Body of pancreas (tissue), 4 donors: ENCODE measurements at regions not wholly inside any gene's neighbourhood (a gene's known extent, or its start where the extent isn't known, plus 50 kb on each side); places are given as distances from the start of the nearest gene placed in this dataset.

Source experiments
- ATAC-seq: fragments of 150-250 bp; one replicate; pipeline ENCODE4 v1.9.1; 2016
- DNase-seq, 4 donors: peaks; one replicate each; pipeline ENCODE4 v3.0.0-alpha.2; 2019
- H3K27ac ChIP-seq, 4 donors: fragments of 200-600 bp; sonication (generic); 1 replicate in 3 of 4; 2 replicates in 1 of 4; pipeline versions ENCODE4 v1.5.1 to v1.6.1; 2016 to 2019; ENCODE audit warnings: mild to moderate bottlenecking in 1 of 4, mixed read lengths in 1 of 4, moderate library complexity in 1 of 4
- H3K27me3 ChIP-seq, 2 donors: fragments of 200-600 bp; sonication (generic); one replicate each; pipeline ENCODE4 v1.6.0; 2016; ENCODE audit warnings: mild to moderate bottlenecking in 1 of 2
- H3K36me3 ChIP-seq, 2 donors: fragments of 200-600 bp; sonication (generic); replicated peaks in 1 of 2; 2 replicates each; pipeline ENCODE4 v1.5.1; 2016; ENCODE audit warnings: low read depth in 2 of 2; ENCODE audit not compliant: insufficient read depth in 1 of 2
- H3K4me1 ChIP-seq: fragments of 200-600 bp; sonication (generic); one replicate; pipeline ENCODE4 v1.6.0; 2016
- H3K4me3 ChIP-seq, 2 donors: fragments of 200-600 bp; sonication (generic); 1 replicate in 1 of 2; 2 replicates in 1 of 2; pipeline ENCODE4 v1.5.1; 2016 to 2019
- H3K9me3 ChIP-seq, 3 donors: fragments of 200-600 bp; sonication (generic); 1 replicate in 2 of 3; 2 replicates in 1 of 3; pipeline ENCODE4 v1.5.1; 2016
- POLR2A ChIP-seq, 3 donors: fragments of 450-650 bp; IDR thresholded peaks; one replicate each; pipeline ENCODE4 v1.6.1; 2016; ENCODE audit warnings: antibody characterized with exemption in 3 of 3, mild to moderate bottlenecking in 2 of 3
- WGBS, 2 donors: methylation state at CpG; one replicate each; pipeline ENCODE4 v1.1.5; 2017; 5-methylcytosine and 5-hydroxymethylcytosine counted together
- intact Hi-C: fragments of 100-400 bp; cut with DNase I; formaldehyde crosslinking; loops from one replicate; pipeline ENCODE4 v1.15.1; 2023
- TF ChIP-seq, protein P1 (sequence below), 7 experiments: fragments of 450-650 bp in 4 of 7; fragments of 200-600 bp in 3 of 7; sonication (generic) in 3 of 7; IDR thresholded peaks; one replicate each; pipeline ENCODE4 v1.5.1; 2016 to 2019; ENCODE audit warnings: antibody characterized with exemption in 7 of 7

DNA sequence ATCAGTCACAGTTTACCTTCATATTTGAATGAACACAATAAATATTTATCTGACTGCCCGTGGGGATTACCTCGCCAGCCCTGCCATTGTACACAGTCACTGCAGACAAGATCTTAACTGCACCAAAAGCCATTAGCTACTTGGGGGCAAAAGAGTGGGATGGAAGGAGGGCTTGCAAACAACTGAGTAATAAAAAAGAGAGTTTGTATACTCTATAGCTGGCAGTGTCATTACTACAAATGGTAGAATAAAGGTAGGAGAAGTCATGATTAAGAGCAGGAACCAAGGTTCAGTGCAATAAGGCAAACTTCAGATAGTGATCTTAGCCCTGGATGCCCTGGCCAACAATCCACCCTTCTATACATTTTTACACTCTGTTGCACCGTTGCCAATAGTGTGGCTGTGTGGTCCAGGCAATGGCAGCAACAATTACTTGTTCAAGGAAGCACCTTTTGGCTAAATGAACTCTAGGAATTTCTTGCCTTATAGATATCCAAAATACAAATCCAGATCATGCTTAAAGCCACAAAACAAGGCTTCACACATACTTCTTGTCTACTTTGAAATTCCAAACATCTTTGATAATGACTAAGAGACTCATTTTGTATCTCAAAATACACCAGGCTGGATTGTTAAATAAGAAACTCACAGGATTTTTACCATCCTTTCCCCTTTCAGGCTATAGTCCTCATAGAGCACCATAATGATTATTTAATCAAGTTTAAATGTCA, 955.4 kb upstream of the ADGRB3 start:
- no peak overlapping the region for H3K4me3 ChIP-seq
- no peak overlapping the region for H3K27ac ChIP-seq
- H3K4me1 ChIP-seq, result no peaks in the 10 kb centered on the region
- no peak for TF ChIP-seq POLR2A (IDR thresholded peaks at IDR 0.05)
- TF ChIP-seq, protein P1, sequence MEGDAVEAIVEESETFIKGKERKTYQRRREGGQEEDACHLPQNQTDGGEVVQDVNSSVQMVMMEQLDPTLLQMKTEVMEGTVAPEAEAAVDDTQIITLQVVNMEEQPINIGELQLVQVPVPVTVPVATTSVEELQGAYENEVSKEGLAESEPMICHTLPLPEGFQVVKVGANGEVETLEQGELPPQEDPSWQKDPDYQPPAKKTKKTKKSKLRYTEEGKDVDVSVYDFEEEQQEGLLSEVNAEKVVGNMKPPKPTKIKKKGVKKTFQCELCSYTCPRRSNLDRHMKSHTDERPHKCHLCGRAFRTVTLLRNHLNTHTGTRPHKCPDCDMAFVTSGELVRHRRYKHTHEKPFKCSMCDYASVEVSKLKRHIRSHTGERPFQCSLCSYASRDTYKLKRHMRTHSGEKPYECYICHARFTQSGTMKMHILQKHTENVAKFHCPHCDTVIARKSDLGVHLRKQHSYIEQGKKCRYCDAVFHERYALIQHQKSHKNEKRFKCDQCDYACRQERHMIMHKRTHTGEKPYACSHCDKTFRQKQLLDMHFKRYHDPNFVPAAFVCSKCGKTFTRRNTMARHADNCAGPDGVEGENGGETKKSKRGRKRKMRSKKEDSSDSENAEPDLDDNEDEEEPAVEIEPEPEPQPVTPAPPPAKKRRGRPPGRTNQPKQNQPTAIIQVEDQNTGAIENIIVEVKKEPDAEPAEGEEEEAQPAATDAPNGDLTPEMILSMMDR (IDR thresholded peaks at IDR 0.05), result no peak
- H3K27me3 ChIP-seq, result no peaks in the 10 kb centered on the region
- H3K9me3 ChIP-seq, result no peaks in the 10 kb centered on the region
- intact Hi-C loops, result no loop called here
- H3K36me3 ChIP-seq, result no peaks in the 10 kb centered on the region
- WGBS, 2 donors, result 39 to 53% methylated on average over 3 of the region's 3 CpGs
- DNase-seq, result no peak
- no peak for ATAC-seq

DNA sequence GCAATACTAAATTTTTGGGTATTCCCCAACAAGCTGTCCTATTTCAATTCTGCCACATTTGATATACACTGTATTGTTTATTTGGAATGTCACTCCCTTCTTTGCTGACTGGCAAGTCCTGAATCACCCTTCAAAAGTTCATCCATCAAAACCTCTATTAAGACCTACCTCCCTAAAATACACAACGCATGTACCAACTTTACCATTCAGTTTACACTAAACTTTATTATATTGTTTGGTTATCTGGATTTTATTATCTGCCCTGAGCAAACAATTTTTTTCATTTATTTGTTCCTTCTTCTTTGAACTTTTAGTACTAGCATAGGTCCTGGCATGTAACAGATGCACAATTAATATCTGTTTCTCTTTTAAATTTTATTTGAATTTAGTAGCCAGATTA, 958.2 kb upstream of the ADGRB3 start:
- Histone ChIP-seq H3K4me1 (no peaks in the 10 kb centered on the region), H3K9me3 (no peaks in the 10 kb centered on the region), H3K36me3 (no peaks in the 10 kb centered on the region), H3K4me3 (no peak overlapping the region), H3K27me3 (no peaks in the 10 kb centered on the region), H3K27ac (no peak overlapping the region)
- TF ChIP-seq POLR2A (IDR thresholded peaks at IDR 0.05), result no peak
- TF ChIP-seq, protein P1 (IDR thresholded peaks at IDR 0.05), result no peak
- no peak for DNase-seq
- intact Hi-C loops, result no loop called here
- no peak for ATAC-seq
- 64 to 67% methylated on average over 1 of the region's 1 CpG for WGBS, 2 donors

DNA sequence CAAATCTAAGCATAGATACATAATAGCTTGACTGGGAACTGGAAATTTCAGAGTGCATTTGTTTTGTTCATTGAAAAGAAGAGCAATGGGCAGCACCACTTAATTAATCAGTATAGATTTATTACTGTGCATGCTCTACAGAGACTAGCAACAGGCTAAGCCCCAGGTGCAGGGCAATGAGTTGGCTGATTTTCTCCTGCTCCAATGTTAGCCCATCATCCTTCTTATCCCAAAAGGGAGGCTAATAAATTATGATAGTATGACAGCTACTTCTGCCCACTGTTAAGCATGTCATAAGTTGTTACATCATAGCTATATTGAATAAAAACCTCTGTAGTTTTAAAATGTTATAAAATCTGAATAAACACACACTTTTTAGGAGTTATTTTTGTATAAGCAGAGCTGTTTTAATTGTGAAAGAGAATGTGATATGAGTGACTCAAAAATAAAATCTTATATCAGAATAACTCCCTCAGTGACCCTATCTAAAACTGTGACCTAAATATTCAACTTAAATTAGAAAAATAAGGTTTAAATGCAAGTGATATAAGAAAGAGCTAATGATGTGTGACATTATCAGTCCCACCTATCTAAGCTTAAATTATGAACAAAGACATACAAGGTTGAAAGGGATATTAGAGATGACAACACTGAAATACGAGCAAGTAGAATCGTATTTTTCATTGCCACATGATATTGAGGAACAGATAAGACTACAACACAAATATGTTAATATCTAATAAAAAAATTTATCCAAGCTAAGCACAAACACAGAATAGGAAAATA, 967.3 kb upstream of the ADGRB3 start:
- H3K27me3 ChIP-seq, result no peaks in the 10 kb centered on the region
- no peak for TF ChIP-seq POLR2A (IDR thresholded peaks at IDR 0.05)
- TF ChIP-seq, protein P1 (IDR thresholded peaks at IDR 0.05), result no peak
- WGBS, 2 donors, result 39 to 49% methylated on average over 2 of the region's 2 CpGs
- ATAC-seq (no peak), DNase-seq (no peak)
- H3K9me3 ChIP-seq, result no peaks in the 10 kb centered on the region
- intact Hi-C loops, result no loop called here
- H3K4me3 ChIP-seq, result no peak overlapping the region
- H3K36me3 ChIP-seq, result no peaks in the 10 kb centered on the region
- H3K27ac ChIP-seq, result no peak overlapping the region
- H3K4me1 ChIP-seq, result no peaks in the 10 kb centered on the region

DNA sequence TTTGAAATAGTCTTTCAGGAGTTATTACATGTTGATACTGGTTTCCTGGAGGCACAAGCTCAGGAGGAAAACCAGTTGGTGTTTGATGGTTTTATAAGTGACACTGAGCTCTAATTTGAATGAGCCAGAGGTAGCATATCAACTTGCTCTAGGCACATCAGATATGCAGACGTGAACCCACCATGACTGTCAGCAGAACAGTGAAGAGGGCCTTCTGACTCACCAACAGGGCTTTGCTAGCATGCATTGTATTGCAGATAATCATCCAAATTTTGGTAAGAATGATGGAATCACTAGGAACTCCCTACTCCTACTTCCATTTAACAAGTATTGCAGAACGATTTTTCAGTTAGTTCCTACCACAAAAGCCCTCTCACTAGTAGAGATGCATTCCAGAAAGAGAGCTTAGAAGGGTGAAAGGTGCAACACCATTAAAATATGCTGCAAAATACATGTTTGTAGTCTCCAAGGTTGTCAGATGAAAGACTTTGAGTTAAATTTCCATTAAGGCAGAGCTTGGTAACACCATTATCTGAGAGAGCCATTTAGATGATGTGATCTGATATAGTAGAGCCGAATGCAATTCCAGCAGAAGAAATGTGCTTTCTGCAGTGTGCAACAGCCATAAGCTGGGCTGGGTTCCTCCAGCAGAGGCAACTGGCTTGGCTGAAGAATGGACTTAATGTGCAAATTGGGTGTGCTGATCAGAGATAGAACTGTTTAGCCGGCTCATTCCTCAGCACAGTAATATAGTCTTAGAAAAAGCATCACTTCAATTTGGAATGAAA, 968.7 kb upstream of the ADGRB3 start:
- ATAC-seq (no peak), DNase-seq (no peak)
- intact Hi-C loops, result no loop called here
- 49 to 50% methylated on average over 4 of the region's 4 CpGs for WGBS, 2 donors
- Histone ChIP-seq H3K9me3 (no peaks in the 10 kb centered on the region), H3K4me3 (no peak overlapping the region), H3K27ac (no peak overlapping the region), H3K27me3 (no peaks in the 10 kb centered on the region), H3K36me3 (no peaks in the 10 kb centered on the region), H3K4me1 (no peaks in the 10 kb centered on the region)
- TF ChIP-seq, protein P1 (IDR thresholded peaks at IDR 0.05), result no peak
- no peak for TF ChIP-seq POLR2A (IDR thresholded peaks at IDR 0.05)
